IMR-90 (cell line): ENCODE measurements at regions not wholly inside any gene's neighbourhood (a gene's known extent, or its start where the extent isn't known, plus 50 kb on each side); places are given as distances from the start of the nearest gene placed in this dataset.

ENCODE experiments used
- ATAC-seq: fragments of 200-7000 bp; cut with Tn5 transposase; 2 replicates; pipeline ENCODE4 v1.9.1; 2020; ENCODE audit warnings: low read depth, mild to moderate bottlenecking, moderate library complexity
- BruUV-seq: library from RNA; stranded (reverse); fragments of 400-500 nt; replicated peaks from 2 replicates; lab custom pipeline; 2021; lab: Mats Ljungman, UMichigan
- CTCF ChIA-PET: fragments of 300-600 bp; formaldehyde crosslinking; extraction: SDS; loops from one replicate; lab custom pipeline; 2021; ENCODE audit warnings: antibody characterized with exemption; lab: Yijun Ruan, JAX
- POLR2A ChIA-PET: fragments of 300-600 bp; sonication (Branson Sonifier 250); formaldehyde crosslinking; loops from one replicate; lab custom pipeline; 2022; ENCODE audit warnings: antibody characterized with exemption; ENCODE audit not compliant: unreplicated experiment; lab: Charles Lee
- DNase-seq: peaks from one replicate; pipeline ENCODE4 v3.0.0; 2013
- H2AFZ ChIP-seq: replicated peaks from 2 replicates; pipeline ENCODE3; 2013; ENCODE audit warnings: low read length, mild to moderate bottlenecking; ENCODE audit not compliant: poor library complexity
- H2AK5ac ChIP-seq: 2 replicates; pipeline ENCODE4 v1.6.1; 2013; ENCODE audit warnings: low read depth, low read length, inconsistent platforms
- H2AK9ac ChIP-seq: replicated peaks from 2 replicates; pipeline ENCODE3; 2013; ENCODE audit warnings: mild to moderate bottlenecking, low read depth, low read length, moderate library complexity; ENCODE audit not compliant: poor library complexity
- H2BK120ac ChIP-seq: 2 replicates; pipeline ENCODE4 v1.6.1; 2013; ENCODE audit warnings: low read depth, low read length, inconsistent platforms
- H2BK15ac ChIP-seq: 3 replicates; pipeline ENCODE4 v1.6.1; 2013; ENCODE audit warnings: low read depth, low read length, inconsistent platforms
- H2BK20ac ChIP-seq: 2 replicates; pipeline ENCODE4 v1.6.1; 2013; ENCODE audit warnings: low read depth, mild to moderate bottlenecking, inconsistent platforms, low read length, moderate library complexity
- H2BK5ac ChIP-seq: 2 replicates; pipeline ENCODE4 v1.6.1; 2013; ENCODE audit warnings: mild to moderate bottlenecking, low read depth, low read length, inconsistent platforms; ENCODE audit not compliant: poor library complexity, severe bottlenecking
- H3K14ac ChIP-seq: replicated peaks from 2 replicates; pipeline ENCODE4 v1.6.1; 2013; ENCODE audit warnings: low read depth, low read length, inconsistent platforms
- H3K18ac ChIP-seq: 2 replicates; pipeline ENCODE4 v1.6.1; 2013; ENCODE audit warnings: low read depth, low read length, control low read depth
- H3K23ac ChIP-seq: 2 replicates; pipeline ENCODE4 v1.6.1; 2013; ENCODE audit warnings: low read depth, low read length, inconsistent platforms
- H3K27ac ChIP-seq: 2 replicates; pipeline ENCODE4 v1.5.1; 2013; ENCODE audit warnings: mild to moderate bottlenecking, control low read depth, low read length; ENCODE audit not compliant: insufficient read depth
- H3K27me3 ChIP-seq: 2 replicates; pipeline ENCODE4 v1.6.1; 2013; ENCODE audit warnings: low read length; ENCODE audit not compliant: control insufficient read depth, insufficient read depth
- H3K36me3 ChIP-seq: 2 replicates; pipeline ENCODE4 v1.6.1; 2013; ENCODE audit warnings: low read length, mixed read lengths; ENCODE audit not compliant: control insufficient read depth, insufficient read depth
- H3K4ac ChIP-seq: 2 replicates; pipeline ENCODE4 v1.6.1; 2013; ENCODE audit warnings: low read depth, low read length, inconsistent platforms
- H3K4me1 ChIP-seq: 2 replicates; pipeline ENCODE4 v1.6.1; 2013; ENCODE audit warnings: low read length, mixed read lengths; ENCODE audit not compliant: control insufficient read depth, insufficient read depth
- H3K4me2 ChIP-seq: 2 replicates; pipeline ENCODE4 v1.6.1; 2013; ENCODE audit warnings: low read depth, mild to moderate bottlenecking, control low read depth, low read length, moderate library complexity
- H3K4me3 ChIP-seq: 2 replicates; pipeline ENCODE4 v1.5.1; 2013; ENCODE audit warnings: low read depth, mild to moderate bottlenecking, control low read depth, low read length, moderate library complexity; ENCODE audit not compliant: insufficient read depth
- H3K56ac ChIP-seq: 2 replicates; pipeline ENCODE4 v1.6.1; 2013; ENCODE audit warnings: low read length, inconsistent platforms; ENCODE audit not compliant: insufficient read depth; ENCODE audit errors: extremely low read depth
- H3K79me1 ChIP-seq, 2 experiments: 2 replicates each; pipeline ENCODE4 v1.6.1; 2013; ENCODE audit warnings: low read length in 2 of 2, inconsistent platforms in 1 of 2, low read depth in 1 of 2
- H3K9ac ChIP-seq: 2 replicates; pipeline ENCODE4 v1.6.1; 2013; ENCODE audit warnings: low read depth, low read length, control low read depth
- H3K9me1 ChIP-seq: 2 replicates; pipeline ENCODE4 v1.6.1; 2013; ENCODE audit warnings: low read length, inconsistent platforms; ENCODE audit not compliant: insufficient read depth
- H3K9me3 ChIP-seq: 2 replicates; pipeline ENCODE4 v1.6.1; 2013; ENCODE audit warnings: low read length; ENCODE audit not compliant: control insufficient read depth, insufficient read depth
- H4K20me1 ChIP-seq: 2 replicates; pipeline ENCODE4 v1.6.1; 2013; ENCODE audit warnings: low read length, inconsistent platforms; ENCODE audit not compliant: insufficient read depth
- H4K5ac ChIP-seq: 2 replicates; pipeline ENCODE4 v1.6.1; 2013; ENCODE audit warnings: mild to moderate bottlenecking, low read depth, low read length, control low read depth
- H4K8ac ChIP-seq, 2 experiments: 2 replicates each; pipeline ENCODE4 v1.6.1; 2013; ENCODE audit warnings: low read depth in 2 of 2, low read length in 2 of 2, control low read depth in 1 of 2, inconsistent platforms in 1 of 2
- H4K91ac ChIP-seq: 2 replicates; pipeline ENCODE4 v1.6.1; 2013; ENCODE audit warnings: low read depth, low read length, inconsistent platforms; ENCODE audit not compliant: insufficient read depth
- MAFK ChIP-seq: IDR thresholded peaks from 2 replicates; pipeline ENCODE4 v1.6.1; 2012; ENCODE audit warnings: low read depth, low read length, improper control_type of control experiment
- MXI1 ChIP-seq: IDR thresholded peaks from 2 replicates; pipeline ENCODE4 v1.6.1; 2012; ENCODE audit warnings: low read depth, mild to moderate bottlenecking, low read length, moderate library complexity, borderline replicate concordance
- RFX5 ChIP-seq: IDR thresholded peaks from 2 replicates; pipeline ENCODE4 v1.8.0; 2012; ENCODE audit warnings: low read depth, mild to moderate bottlenecking, low read length, moderate library complexity
- WGBS, 2 experiments: methylation state at CpG; one replicate each; pipeline versions ENCODE4 v1.1.5 to v1.1.7; 2013; ENCODE audit warnings: missing lambda C conversion rate in 2 of 2; ENCODE audit not compliant: insufficient read length in 1 of 2; ENCODE audit errors: extremely low coverage in 2 of 2; 5-methylcytosine and 5-hydroxymethylcytosine counted together
- dilution Hi-C: fragments of 300-500 bp; cut with HindIII; formaldehyde crosslinking; loops from one replicate; pipeline ENCODE4 v1.14.3; 2018; ENCODE audit warnings: low sequenced_read_pairs; ENCODE audit not compliant: unreplicated experiment
- in situ Hi-C: fragments of 300-500 bp; cut with MboI; formaldehyde crosslinking; loops from 3 replicates; pipeline ENCODE4 v1.14.3; 2019; ENCODE audit warnings: low sequenced_read_pairs, inconsistent platforms, mixed read lengths
- intact Hi-C: fragments of 100-400 bp; cut with micrococcal nuclease; formaldehyde crosslinking; loops from 2 replicates; pipeline ENCODE4 v1.10.0; 2022
- TF ChIP-seq, protein P1 (sequence below): fragments of 150-350 bp; IDR thresholded peaks from 2 replicates; pipeline ENCODE4 v1.6.1; 2016; ENCODE audit warnings: low read depth, mild to moderate bottlenecking, low read length, moderate library complexity, borderline replicate concordance

DNA sequence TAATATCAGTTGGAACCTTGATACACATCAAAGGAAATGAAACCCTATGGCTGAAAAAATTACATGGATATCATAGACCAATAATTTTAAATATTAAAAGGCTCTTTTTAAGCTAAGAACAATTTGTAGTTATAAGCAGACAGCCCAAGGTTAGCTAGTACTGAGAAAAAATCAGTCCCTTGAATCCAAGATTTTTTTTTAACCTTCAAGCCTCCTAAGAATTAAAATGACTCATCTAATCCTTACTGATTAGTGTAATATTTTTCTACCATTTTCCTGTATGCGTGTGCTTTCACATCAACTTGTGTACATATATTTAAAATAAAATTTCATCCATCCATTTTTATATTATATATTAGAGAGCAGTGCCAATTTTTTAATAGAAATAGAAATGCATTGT lies 1004.9 kb upstream of the ZEB2 start:
- POLR2A ChIA-PET, result no interaction called here

More for the DNA sequence above, 1004.9 kb upstream of the ZEB2 start:
- no peak overlapping the region for H3K56ac ChIP-seq
- no peaks in the 10 kb centered on the region for H3K9me3 ChIP-seq
- no peaks in the 10 kb centered on the region for H3K36me3 ChIP-seq
- ATAC-seq (no peak), DNase-seq (peak; percentile 17)
- no peak overlapping the region for H3K9ac ChIP-seq
- H2BK120ac ChIP-seq, result no peak overlapping the region
- no peaks in the 10 kb centered on the region for H4K20me1 ChIP-seq
- in situ Hi-C loops, result no loop called here
- H3K27ac ChIP-seq, result no peak overlapping the region
- H4K8ac ChIP-seq, result no peak overlapping the region
- H3K9me1 ChIP-seq, result no peaks in the 10 kb centered on the region
- no peak overlapping the region for H3K4ac ChIP-seq
- WGBS, 2 experiments, result no CpG with 5 or more reads among the region's 1 CpG
- H3K14ac ChIP-seq, result no peak overlapping the region
- BruUV-seq, result no TSS peak
- H3K79me1 ChIP-seq, result no peaks in the 10 kb centered on the region
- H3K27me3 ChIP-seq, result no peaks in the 10 kb centered on the region
- intact Hi-C loops, result no loop called here
- no peak overlapping the region for H4K5ac ChIP-seq
- H2BK5ac ChIP-seq, result no peak overlapping the region
- CTCF ChIA-PET, result no interaction called here
- no peak overlapping the region for H3K18ac ChIP-seq
- H2BK15ac ChIP-seq, result no peak overlapping the region
- H2AK9ac ChIP-seq, result no peak overlapping the region
- no peak overlapping the region for H2AK5ac ChIP-seq
- no peak overlapping the region for H3K4me2 ChIP-seq
- H3K23ac ChIP-seq, result no peak overlapping the region
- no peak overlapping the region for H2BK20ac ChIP-seq
- dilution Hi-C loops, result no loop called here
- no peak overlapping the region for H3K4me3 ChIP-seq
- no peak overlapping the region for H2AFZ ChIP-seq
- no peak for TF ChIP-seq MAFK
- TF ChIP-seq RFX5, result no peak
- TF ChIP-seq, protein P1, sequence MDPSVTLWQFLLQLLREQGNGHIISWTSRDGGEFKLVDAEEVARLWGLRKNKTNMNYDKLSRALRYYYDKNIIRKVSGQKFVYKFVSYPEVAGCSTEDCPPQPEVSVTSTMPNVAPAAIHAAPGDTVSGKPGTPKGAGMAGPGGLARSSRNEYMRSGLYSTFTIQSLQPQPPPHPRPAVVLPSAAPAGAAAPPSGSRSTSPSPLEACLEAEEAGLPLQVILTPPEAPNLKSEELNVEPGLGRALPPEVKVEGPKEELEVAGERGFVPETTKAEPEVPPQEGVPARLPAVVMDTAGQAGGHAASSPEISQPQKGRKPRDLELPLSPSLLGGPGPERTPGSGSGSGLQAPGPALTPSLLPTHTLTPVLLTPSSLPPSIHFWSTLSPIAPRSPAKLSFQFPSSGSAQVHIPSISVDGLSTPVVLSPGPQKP, result no peak
- TF ChIP-seq MXI1, result no peak
- no peaks in the 10 kb centered on the region for H3K4me1 ChIP-seq
- H4K91ac ChIP-seq, result no peak overlapping the region
